ENCODE measurements at regions not wholly inside any gene's neighbourhood (a gene's known extent, or its start where the extent isn't known, plus 50 kb on each side); places are given as distances from the start of the nearest gene placed in this dataset.

DNA sequence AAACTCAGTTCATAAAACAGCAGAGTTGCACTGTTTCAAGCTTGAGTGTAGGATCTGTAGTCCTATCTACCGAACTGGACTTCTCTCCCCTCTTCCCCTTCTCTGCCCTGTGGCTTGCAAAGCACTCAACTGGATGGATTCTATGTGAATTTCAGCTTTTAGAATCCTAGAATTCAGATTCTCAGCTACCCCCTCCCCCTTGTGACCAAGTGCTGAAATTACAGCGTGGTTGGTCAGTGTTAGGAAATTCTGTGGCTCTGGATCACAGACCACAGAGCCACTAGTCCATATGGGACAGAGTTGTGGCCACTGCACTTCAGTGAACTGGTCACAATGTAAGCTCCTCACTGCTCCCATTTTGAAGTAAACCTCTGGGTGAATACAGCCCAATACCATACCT is 64.6 kb upstream of the TRPC5 start:
- Mint-ChIP-seq H3K36me3 (ENCODE audit: low read depth, unreplicated experiment) (no peaks in the 10 kb centered on the region), H3K27me3 (ENCODE audit: low read depth, unreplicated experiment) (no peaks in the 10 kb centered on the region), H3K9me3 (ENCODE audit: unreplicated experiment) (no peaks in the 10 kb centered on the region), H3K27ac (ENCODE audit: unreplicated experiment) (no peak overlapping the region), H3K4me3 (ENCODE audit: unreplicated experiment) (no peak overlapping the region), H3K4me1 (ENCODE audit: low read depth, unreplicated experiment) (no peaks in the 10 kb centered on the region)
- Histone ChIP-seq H3K79me2 (ENCODE audit: insufficient read depth, low read length) (no peaks in the 10 kb centered on the region), H3K9me3 (ENCODE audit: insufficient read depth, low read depth, low read length) (no peaks in the 10 kb centered on the region), H3K9ac (ENCODE audit: low read length) (no peak overlapping the region), H3K36me3 (ENCODE audit: insufficient read depth, low read length) (no peaks in the 10 kb centered on the region), H3K4me1 (ENCODE audit: insufficient read depth, low read length) (no peaks in the 10 kb centered on the region), H3K27me3 (ENCODE audit: insufficient read depth, low read length) (no peaks in the 10 kb centered on the region), H2AFZ (ENCODE audit: low read depth, low read length) (no peak overlapping the region), H3K4me2 (ENCODE audit: low read length) (no peak overlapping the region), H4K20me1 (ENCODE audit: insufficient read depth, low read length) (no peaks in the 10 kb centered on the region), H3K4me3 (ENCODE audit: insufficient read depth, low read depth, low read length) (no peak overlapping the region), H3K27ac (ENCODE audit: low read depth, low read length) (no peak overlapping the region)
- FAIRE-seq (no peak), DNase-seq (ENCODE audit: low read depth) (no peak)
- no peak for TF ChIP-seq EZH2 (IDR thresholded peaks at IDR 0.05; ENCODE audit: insufficient read depth, low read length)
- TF ChIP-seq, protein P1, sequence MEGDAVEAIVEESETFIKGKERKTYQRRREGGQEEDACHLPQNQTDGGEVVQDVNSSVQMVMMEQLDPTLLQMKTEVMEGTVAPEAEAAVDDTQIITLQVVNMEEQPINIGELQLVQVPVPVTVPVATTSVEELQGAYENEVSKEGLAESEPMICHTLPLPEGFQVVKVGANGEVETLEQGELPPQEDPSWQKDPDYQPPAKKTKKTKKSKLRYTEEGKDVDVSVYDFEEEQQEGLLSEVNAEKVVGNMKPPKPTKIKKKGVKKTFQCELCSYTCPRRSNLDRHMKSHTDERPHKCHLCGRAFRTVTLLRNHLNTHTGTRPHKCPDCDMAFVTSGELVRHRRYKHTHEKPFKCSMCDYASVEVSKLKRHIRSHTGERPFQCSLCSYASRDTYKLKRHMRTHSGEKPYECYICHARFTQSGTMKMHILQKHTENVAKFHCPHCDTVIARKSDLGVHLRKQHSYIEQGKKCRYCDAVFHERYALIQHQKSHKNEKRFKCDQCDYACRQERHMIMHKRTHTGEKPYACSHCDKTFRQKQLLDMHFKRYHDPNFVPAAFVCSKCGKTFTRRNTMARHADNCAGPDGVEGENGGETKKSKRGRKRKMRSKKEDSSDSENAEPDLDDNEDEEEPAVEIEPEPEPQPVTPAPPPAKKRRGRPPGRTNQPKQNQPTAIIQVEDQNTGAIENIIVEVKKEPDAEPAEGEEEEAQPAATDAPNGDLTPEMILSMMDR (IDR thresholded peaks at IDR 0.05; ENCODE audit: insufficient read depth, low read depth, low read length), result peak; percentile 13

DNA sequence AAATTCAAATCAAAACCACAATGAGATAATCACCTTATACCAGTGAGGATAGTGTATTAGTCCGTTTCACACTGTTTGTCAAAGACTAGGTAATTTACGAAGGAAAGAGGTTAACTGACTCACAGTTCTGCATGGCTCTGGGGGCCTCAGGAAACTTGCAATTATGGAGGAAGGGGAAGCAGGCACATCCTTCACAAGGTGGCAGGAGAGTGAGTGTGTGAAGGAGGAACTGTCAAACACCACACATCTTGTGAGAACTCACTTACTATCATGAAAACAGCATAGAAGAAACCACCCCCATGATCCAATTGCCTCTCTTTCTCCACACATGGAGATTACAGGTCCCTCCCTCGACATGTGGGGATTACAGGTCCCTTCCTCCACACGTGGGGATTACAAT is 54.7 kb upstream of the TRPC5 start:
- H4K20me1 ChIP-seq (ENCODE audit: insufficient read depth, low read length), result no peaks in the 10 kb centered on the region
- Mint-ChIP-seq H3K27ac (ENCODE audit: unreplicated experiment) (no peak overlapping the region), H3K27me3 (ENCODE audit: low read depth, unreplicated experiment) (no peaks in the 10 kb centered on the region), H3K4me3 (ENCODE audit: unreplicated experiment) (no peak overlapping the region), H3K9me3 (ENCODE audit: unreplicated experiment) (no peaks in the 10 kb centered on the region), H3K4me1 (ENCODE audit: low read depth, unreplicated experiment) (no peaks in the 10 kb centered on the region), H3K36me3 (ENCODE audit: low read depth, unreplicated experiment) (no peaks in the 10 kb centered on the region)
- FAIRE-seq, result no peak
- H3K4me2 ChIP-seq (ENCODE audit: low read length), result no peak overlapping the region
- H3K27me3 ChIP-seq (ENCODE audit: insufficient read depth, low read length), result no peaks in the 10 kb centered on the region
- H3K4me1 ChIP-seq (ENCODE audit: insufficient read depth, low read length), result no peaks in the 10 kb centered on the region
- H3K79me2 ChIP-seq (ENCODE audit: insufficient read depth, low read length), result no peaks in the 10 kb centered on the region
- H2AFZ ChIP-seq (ENCODE audit: low read depth, low read length), result no peak overlapping the region
- no peaks in the 10 kb centered on the region for H3K36me3 ChIP-seq (ENCODE audit: insufficient read depth, low read length)
- no peak for DNase-seq (ENCODE audit: low read depth)
- H3K9me3 ChIP-seq (ENCODE audit: insufficient read depth, low read depth, low read length), result no peaks in the 10 kb centered on the region
- no peak overlapping the region for H3K27ac ChIP-seq (ENCODE audit: low read depth, low read length)
- H3K9ac ChIP-seq (ENCODE audit: low read length), result no peak overlapping the region
- H3K4me3 ChIP-seq (ENCODE audit: insufficient read depth, low read depth, low read length), result no peak overlapping the region
- TF ChIP-seq EZH2 (IDR thresholded peaks at IDR 0.05; ENCODE audit: insufficient read depth, low read length), result no peak
- TF ChIP-seq, protein P1 (IDR thresholded peaks at IDR 0.05; ENCODE audit: insufficient read depth, low read depth, low read length), result no peak

Measured in astrocyte (in vitro differentiated cells and primary cell).